Adrenal gland (tissue), 5 donors: ENCODE measurements at regions not wholly inside any gene's neighbourhood (a gene's known extent, or its start where the extent isn't known, plus 50 kb on each side); places are given as distances from the start of the nearest gene placed in this dataset.

ENCODE experiments used
- CTCF ChIP-seq, 6 experiments: fragments of 450-650 bp in 4 of 6; fragments of 200-600 bp in 2 of 6; sonication (generic) in 1 of 6; IDR thresholded peaks; 1 replicate in 5 of 6; 2 replicates in 1 of 6; pipeline versions ENCODE4 v1.5.1 to v1.8.0; 2016 to 2021; ENCODE audit warnings: antibody characterized with exemption in 6 of 6, mild to moderate bottlenecking in 2 of 6, moderate library complexity in 1 of 6
- POLR2A ChIP-seq, 2 donors: fragments of 450-650 bp; IDR thresholded peaks; one replicate each; pipeline ENCODE4 v1.6.1; 2017; ENCODE audit warnings: antibody characterized with exemption in 2 of 2, mild to moderate bottlenecking in 2 of 2, moderate library complexity in 1 of 2
- donor health status: DM: no; HTN: no; CAD: no.

GRCh38 chr12:29883525-29883924 lies 99.8 kb upstream of the TMTC1 start:
- TF ChIP-seq CTCF (IDR thresholded peaks at IDR 0.05) (no peak), POLR2A (IDR thresholded peaks at IDR 0.05) (no peak)
